ENCODE measurements at regions not wholly inside any gene's neighbourhood (a gene's known extent, or its start where the extent isn't known, plus 50 kb on each side); places are given as distances from the start of the nearest gene placed in this dataset.

GRCh38 chr1:56357927-56358690, 221.3 kb downstream of the PLPP3 start:
- peak in 1 of 3 donors; percentile 27 for DNase-seq (ENCODE audit: low read depth in 3 of 3, low spot score in 2 of 3)

GRCh38 chr1:56356376-56356990, 222.9 kb downstream of the PLPP3 start:
- no peak for DNase-seq (ENCODE audit: low read depth in 3 of 3, low spot score in 2 of 3)

- DNase-seq (ENCODE audit: low read depth in 3 of 3, low spot score in 2 of 3), result no peak
Observed at GRCh38 chr1:56355918-56356317, 223.4 kb downstream of the PLPP3 start.

- DNase-seq (ENCODE audit: low read depth in 3 of 3, low spot score in 2 of 3), result no peak
Observed at GRCh38 chr1:56355422-56355821, 223.9 kb downstream of the PLPP3 start.

GRCh38 chr1:56345831-56346230, 233.5 kb downstream of the PLPP3 start:
- no peak for DNase-seq (ENCODE audit: low read depth in 3 of 3, low spot score in 2 of 3)

- DNase-seq (ENCODE audit: low read depth in 3 of 3, low spot score in 2 of 3), result no peak
Observed at GRCh38 chr1:56340977-56341376, 238.4 kb downstream of the PLPP3 start.

- no peak for DNase-seq (ENCODE audit: low read depth in 3 of 3, low spot score in 2 of 3)
Observed at GRCh38 chr1:56339786-56340465, 239.4 kb downstream of the PLPP3 start.

GRCh38 chr1:56339093-56339492, 240.3 kb downstream of the PLPP3 start:
- no peak for DNase-seq (ENCODE audit: low read depth in 3 of 3, low spot score in 2 of 3)

- no peak for DNase-seq (ENCODE audit: low read depth in 3 of 3, low spot score in 2 of 3)
Observed at GRCh38 chr1:56336982-56337381, 242.4 kb downstream of the PLPP3 start.

- no peak for DNase-seq (ENCODE audit: low read depth in 3 of 3, low spot score in 2 of 3)
Observed at GRCh38 chr1:56335394-56335793, 244.0 kb downstream of the PLPP3 start.

- no peak for DNase-seq (ENCODE audit: low read depth in 3 of 3, low spot score in 2 of 3)
Observed at GRCh38 chr1:56334047-56334446, 245.3 kb downstream of the PLPP3 start.

GRCh38 chr1:56333461-56333860, 245.9 kb downstream of the PLPP3 start:
- no peak for DNase-seq (ENCODE audit: low read depth in 3 of 3, low spot score in 2 of 3)

GRCh38 chr1:56331892-56332567, 247.3 kb downstream of the PLPP3 start:
- DNase-seq (ENCODE audit: low read depth in 3 of 3, low spot score in 2 of 3), result peak in 1 of 3 donors; percentile 10

- DNase-seq (ENCODE audit: low read depth in 3 of 3, low spot score in 2 of 3), result no peak
Observed at GRCh38 chr1:56331207-56331891, 248.0 kb downstream of the PLPP3 start.

GRCh38 chr1:56330391-56331026, 248.9 kb downstream of the PLPP3 start:
- no peak for DNase-seq (ENCODE audit: low read depth in 3 of 3, low spot score in 2 of 3)

GRCh38 chr1:56329970-56330369, 249.4 kb downstream of the PLPP3 start:
- no peak for DNase-seq (ENCODE audit: low read depth in 3 of 3, low spot score in 2 of 3)

GRCh38 chr1:56327195-56327594, 252.2 kb downstream of the PLPP3 start:
- DNase-seq (ENCODE audit: low read depth in 3 of 3, low spot score in 2 of 3), result no peak

GRCh38 chr1:56326056-56326455, 253.3 kb downstream of the PLPP3 start:
- DNase-seq (ENCODE audit: low read depth in 3 of 3, low spot score in 2 of 3), result no peak

GRCh38 chr1:56324504-56324903, 254.9 kb downstream of the PLPP3 start:
- DNase-seq (ENCODE audit: low read depth in 3 of 3, low spot score in 2 of 3), result no peak

- no peak for DNase-seq (ENCODE audit: low read depth in 3 of 3, low spot score in 2 of 3)
Observed at GRCh38 chr1:56322211-56322610, 257.2 kb downstream of the PLPP3 start.

Data from right renal cortex interstitium (tissue), 3 donors.